GM19023 (cell line): ENCODE measurements at regions not wholly inside any gene's neighbourhood (a gene's known extent, or its start where the extent isn't known, plus 50 kb on each side); places are given as distances from the start of the nearest gene placed in this dataset.
"Not testable (repeated sequence)": the region's sequence is repeated elsewhere in the genome, so short reads cannot be mapped to it uniquely, and the experiment has no call there.

ENCODE experiments used
- ATAC-seq: cut with Tn5 transposase; IDR thresholded peaks from one replicate; pipeline ENCODE4 v1.9.1; 2021; ENCODE audit warnings: mild to moderate bottlenecking, moderate library complexity; ENCODE audit not compliant: unreplicated experiment

DNA sequence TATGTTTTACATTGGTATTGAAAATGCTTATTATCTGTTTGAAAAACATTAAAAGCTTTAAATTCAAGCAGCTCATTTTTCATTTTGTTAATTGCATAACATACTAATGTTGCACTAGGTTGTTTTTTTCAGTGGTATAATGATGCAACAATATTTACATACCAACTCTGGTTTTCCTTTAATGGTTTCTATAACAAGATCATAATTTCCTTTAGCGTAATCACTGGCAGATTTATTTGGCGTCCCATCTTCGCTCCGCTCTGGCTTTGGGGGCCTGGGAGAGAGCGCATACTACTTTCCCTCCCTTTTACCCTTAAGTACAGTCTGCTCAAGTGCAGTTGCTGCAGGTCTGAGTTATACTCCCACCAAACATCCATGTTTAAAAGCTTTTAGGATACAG, 574.1 kb downstream of the PRKD1 start:
- ATAC-seq: no peak

DNA sequence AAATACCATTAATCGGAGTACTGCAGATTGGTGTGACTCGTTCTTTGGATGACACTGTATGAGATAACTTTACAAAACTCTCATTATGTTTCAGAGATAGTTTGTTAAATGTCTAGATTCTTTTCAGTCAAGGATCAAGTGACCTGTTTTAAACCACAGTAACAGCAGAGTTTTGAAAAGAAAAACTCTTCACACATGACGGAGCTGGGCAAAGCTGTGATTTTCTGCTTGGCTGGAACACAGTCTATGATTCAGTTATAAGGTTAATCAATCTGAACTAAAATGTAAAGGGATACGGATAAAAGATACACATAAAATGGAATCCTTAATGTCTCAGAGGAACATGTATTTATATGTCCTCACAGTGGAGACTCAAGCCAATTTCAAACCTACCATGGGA, 573.2 kb downstream of the PRKD1 start:
- no peak for ATAC-seq

GRCh38 chr14:29355331-29355730, 572.3 kb downstream of the PRKD1 start:
- ATAC-seq: no peak

DNA sequence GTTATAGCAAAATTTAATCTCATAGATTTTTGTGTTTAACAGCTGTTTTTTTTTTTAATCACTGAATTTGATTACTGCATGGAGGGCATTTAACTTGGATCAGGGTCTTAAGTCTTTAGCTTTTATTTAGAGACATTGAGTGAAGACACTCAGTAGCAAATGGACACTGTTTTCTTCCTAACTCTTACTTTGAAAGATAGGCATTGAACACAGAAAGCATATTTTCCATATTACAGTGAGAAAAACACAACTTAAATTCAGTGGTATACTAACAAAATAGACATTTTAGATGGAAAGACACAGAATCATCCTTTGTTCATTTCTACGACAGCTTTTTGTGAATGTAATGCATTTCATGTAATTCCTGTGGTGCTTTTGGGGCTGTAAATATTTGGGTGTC, 571.8 kb downstream of the PRKD1 start:
- ATAC-seq: no peak

DNA sequence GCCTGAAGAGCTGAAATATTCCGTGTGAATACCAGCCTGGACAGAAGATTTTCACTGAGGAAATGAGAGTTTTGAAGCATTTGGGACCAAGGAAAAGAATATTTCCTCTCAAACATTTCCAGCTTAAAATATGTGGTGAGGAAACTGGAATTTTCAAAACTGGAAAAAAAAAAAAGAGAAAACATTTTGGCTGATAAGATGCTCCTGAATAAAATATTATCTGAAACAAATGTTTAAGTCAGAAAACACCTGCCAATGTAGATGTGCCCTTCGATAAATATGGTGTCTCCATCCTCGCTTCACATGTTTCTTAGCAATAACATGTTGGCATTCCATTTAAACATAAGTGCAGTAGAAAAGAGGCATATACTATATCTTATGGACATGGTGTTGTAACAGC, 567.0 kb downstream of the PRKD1 start:
- no peak for ATAC-seq

GRCh38 chr14:29370024-29370423, 557.6 kb downstream of the PRKD1 start:
- no peak for ATAC-seq

GRCh38 chr14:29376237-29376636, 551.4 kb downstream of the PRKD1 start:
- no peak for ATAC-seq

- no peak for ATAC-seq
Measured at GRCh38 chr14:29380826-29381225, 546.8 kb downstream of the PRKD1 start.

DNA sequence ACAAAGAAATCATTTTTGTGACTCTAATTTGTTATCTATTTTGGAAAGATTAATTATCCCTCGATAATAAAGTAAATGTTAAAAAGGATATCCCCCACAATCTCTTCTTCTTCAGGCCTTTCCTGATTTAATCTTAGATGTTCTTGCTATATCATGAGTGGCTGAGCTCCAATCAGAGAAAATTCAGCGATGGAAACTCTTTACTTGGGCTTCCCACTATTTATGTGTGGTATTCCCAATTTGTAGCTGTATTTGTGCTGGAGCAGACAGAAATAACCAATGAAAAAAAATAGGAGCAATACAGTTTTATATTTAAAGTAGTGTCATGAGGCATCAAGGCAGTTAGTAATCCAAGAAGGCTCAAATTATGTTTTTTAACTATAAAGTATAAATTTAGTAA, 539.1 kb downstream of the PRKD1 start:
- ATAC-seq: no peak

- ATAC-seq: no peak
Measured at GRCh38 chr14:29390081-29390832, 537.4 kb downstream of the PRKD1 start.

DNA sequence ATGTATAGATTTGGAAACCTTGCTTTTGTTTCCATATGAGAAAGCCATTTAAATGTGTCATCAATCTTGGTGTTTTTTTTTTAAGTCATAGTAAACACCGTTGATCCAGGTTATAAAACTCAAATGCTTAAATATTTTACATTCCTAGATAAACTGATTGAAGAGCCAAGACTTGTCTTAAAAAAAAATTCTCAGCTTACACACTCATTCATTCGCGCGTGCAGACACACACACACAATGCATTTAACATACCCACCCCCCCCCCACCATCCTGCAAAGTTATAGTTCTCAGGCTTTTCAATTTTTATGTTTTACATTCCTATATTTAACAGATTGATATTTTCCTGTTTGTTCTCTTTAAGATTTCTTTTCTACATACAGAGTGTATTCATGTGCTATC, 536.4 kb downstream of the PRKD1 start:
- ATAC-seq: no peak

DNA sequence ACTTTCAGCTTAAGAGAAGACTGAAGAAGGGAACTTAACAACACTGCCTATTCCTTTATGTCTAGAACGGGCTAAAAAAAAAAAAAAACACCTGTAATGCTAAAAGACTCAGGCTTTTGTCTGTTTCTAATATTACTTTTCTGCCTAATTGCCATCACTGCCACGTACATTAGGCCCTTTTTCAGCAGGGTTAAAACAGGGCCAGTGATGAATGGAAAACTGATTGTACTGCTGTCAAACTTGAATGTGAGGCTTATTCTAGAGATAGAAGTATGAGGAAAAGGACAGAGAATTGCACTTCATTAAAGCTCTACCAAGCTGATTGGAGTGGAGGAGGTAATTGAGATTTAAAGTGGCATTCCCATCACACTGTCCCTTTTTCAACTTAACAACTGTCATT, 535.8 kb downstream of the PRKD1 start:
- ATAC-seq: no peak

GRCh38 chr14:29392287-29392686, 535.4 kb downstream of the PRKD1 start:
- ATAC-seq: no peak

DNA sequence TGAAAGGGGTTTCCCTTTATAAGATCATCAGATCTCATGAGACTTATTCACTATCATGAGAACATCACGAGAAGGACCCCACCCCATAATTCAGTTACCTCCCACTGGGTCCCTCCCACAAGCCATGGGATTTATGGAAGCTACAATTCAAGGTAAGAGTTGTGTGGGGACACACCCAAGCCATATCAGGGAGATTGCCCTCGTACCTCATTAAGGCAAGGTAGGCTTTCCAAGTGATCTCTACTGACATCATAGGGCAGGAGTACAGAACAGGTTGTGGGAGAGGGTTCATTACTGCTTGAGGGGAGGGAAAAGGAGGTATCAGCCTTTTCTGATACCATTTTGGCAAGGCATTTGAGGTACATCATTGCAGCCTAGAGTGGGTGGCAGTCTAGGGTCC, 524.6 kb downstream of the PRKD1 start:
- no peak for ATAC-seq

DNA sequence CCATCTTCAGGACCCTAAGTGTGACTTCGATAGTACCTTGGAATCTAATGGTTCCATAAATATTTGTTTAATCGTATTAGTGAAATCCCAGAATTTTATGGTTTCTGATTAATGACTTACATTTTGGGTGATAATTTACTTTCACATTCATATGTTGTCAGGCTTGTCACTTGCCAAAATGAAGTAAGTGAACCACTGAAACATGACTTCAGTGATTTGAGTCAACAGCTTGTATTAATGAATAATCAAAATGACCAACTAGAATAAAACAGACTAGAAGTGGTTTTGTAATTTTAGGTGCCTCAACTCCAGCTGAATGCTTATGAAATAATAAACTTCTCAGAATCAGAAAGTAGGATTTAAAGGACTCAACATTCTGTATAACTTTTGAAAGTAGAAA, 517.1 kb downstream of the PRKD1 start:
- no peak for ATAC-seq

- not testable (repeated sequence) for ATAC-seq
Measured at GRCh38 chr14:29414931-29415330, 512.7 kb downstream of the PRKD1 start.

GRCh38 chr14:29419736-29420135, 507.9 kb downstream of the PRKD1 start:
- no peak for ATAC-seq

GRCh38 chr14:29421156-29421728, 506.4 kb downstream of the PRKD1 start:
- no peak for ATAC-seq

- ATAC-seq: no peak
Measured at GRCh38 chr14:29425705-29426482, 501.8 kb downstream of the PRKD1 start.

DNA sequence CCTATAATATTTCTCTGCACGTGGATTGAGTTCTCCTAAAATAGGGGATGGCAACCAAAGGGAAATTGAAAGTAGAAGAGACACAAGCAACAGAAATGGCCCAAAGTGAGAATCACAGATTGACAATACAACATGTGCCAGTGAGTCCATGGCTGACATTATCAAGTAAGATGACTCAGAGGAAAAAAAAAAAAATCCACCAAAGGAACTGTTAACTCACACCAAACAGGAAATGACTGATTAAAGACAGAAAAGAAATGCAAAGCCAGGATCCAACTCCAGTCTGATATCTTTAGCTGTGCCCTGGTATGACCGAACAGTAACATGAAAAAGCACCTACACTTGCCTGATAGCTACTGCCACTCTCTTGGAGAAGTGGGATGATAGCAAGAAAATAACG, 485.0 kb downstream of the PRKD1 start:
- ATAC-seq: no peak

- no peak for ATAC-seq
Measured at GRCh38 chr14:29444216-29444615, 483.4 kb downstream of the PRKD1 start.

- ATAC-seq: no peak
Measured at GRCh38 chr14:29444805-29445204, 482.8 kb downstream of the PRKD1 start.
